HepG2 (cell line): ENCODE measurements at regions not wholly inside any gene's neighbourhood (a gene's known extent, or its start where the extent isn't known, plus 50 kb on each side); places are given as distances from the start of the nearest gene placed in this dataset.
A peak's percentile ranks its signal among the peaks of the same experiment; 100 is the strongest.

Experiments used
- ATAC-seq: fragments of 200-7000 bp; cut with Tn5 transposase; 3 replicates; pipeline ENCODE4 v1.9.1; 2020; ENCODE audit warnings: mild to moderate bottlenecking, moderate library complexity
- BruUV-seq: library from RNA; stranded (reverse); fragments of 400-500 nt; replicated peaks from 2 replicates; lab custom pipeline; 2021; lab: Mats Ljungman, UMichigan
- CTCF ChIA-PET: fragments of 300-600 bp; formaldehyde crosslinking; extraction: SDS; loops from one replicate; lab custom pipeline; 2021; ENCODE audit warnings: low total read pairs, inconsistent platforms, low intra/inter-chr PET ratio; lab: Yijun Ruan, JAX
- POLR2A ChIA-PET: fragments of 350-600 bp; sonication (Branson Sonifier 250); formaldehyde crosslinking; loops from one replicate; lab custom pipeline; 2020; ENCODE audit warnings: antibody characterized with exemption, inconsistent platforms; lab: Yijun Ruan, JAX
- DNase-seq: peaks from one replicate; pipeline ENCODE4 v3.0.0-alpha.2; 2015; ENCODE audit warnings: low spot score
- FAIRE-seq: peaks from 3 replicates; lab custom pipeline; 2011; peaks lifted over from hg19 to GRCh38; lab: Jason Lieb, UNC
- H2AFZ ChIP-seq: one replicate; pipeline ENCODE4 v1.6.1; 2011; ENCODE audit warnings: low read length, inconsistent platforms
- H3K27ac ChIP-seq: fragments of 300-600 bp; 3 replicates; pipeline ENCODE4 v1.8.0; 2011; ENCODE audit warnings: mixed run types, mild to moderate bottlenecking, mixed read lengths, low read length, inconsistent platforms; ENCODE audit not compliant: insufficient read depth; ENCODE audit errors: extremely low read length
- H3K27me3 ChIP-seq, 2 experiments: fragments of 200-600 bp in 1 of 2; 2 replicates in 1 of 2; 3 replicates in 1 of 2; pipeline versions ENCODE4 v1.6.0 to v1.8.0; 2011; ENCODE audit warnings: low read length in 2 of 2, mild to moderate bottlenecking in 2 of 2, moderate library complexity in 2 of 2, inconsistent platforms in 1 of 2; ENCODE audit not compliant: insufficient read depth in 2 of 2, control insufficient read depth in 1 of 2
- H3K36me3 ChIP-seq, 2 experiments: fragments of 200-600 bp in 1 of 2; replicated peaks in 1 of 2; 2 replicates in 1 of 2; 3 replicates in 1 of 2; pipeline versions ENCODE4 v1.5.1 to v1.8.0; 2011; ENCODE audit warnings: low read length in 2 of 2, inconsistent platforms in 1 of 2; ENCODE audit not compliant: insufficient read depth in 2 of 2, control insufficient read depth in 1 of 2
- H3K4me1 ChIP-seq: 2 replicates; pipeline ENCODE4 v1.5.1; 2012; ENCODE audit warnings: low read length, inconsistent platforms; ENCODE audit not compliant: insufficient read depth
- H3K4me2 ChIP-seq: 2 replicates; pipeline ENCODE4 v1.6.0; 2011; ENCODE audit warnings: low read depth, low read length, inconsistent platforms
- H3K4me3 ChIP-seq, 3 experiments: fragments of 200-600 bp in 1 of 3; sonication (generic), shearing (Covaris generic) in 1 of 3; replicated peaks in 1 of 3; 2 replicates each; pipeline ENCODE4 v1.5.1; 2011 to 2016; ENCODE audit warnings: low read length in 3 of 3, inconsistent platforms in 2 of 3, low read depth in 2 of 3, mild to moderate bottlenecking in 2 of 3, control low read depth in 1 of 3, mixed read lengths in 1 of 3; ENCODE audit not compliant: insufficient read depth in 1 of 3
- H3K79me2 ChIP-seq: one replicate; pipeline ENCODE4 v1.6.1; 2011; ENCODE audit warnings: low read length, inconsistent platforms; ENCODE audit not compliant: insufficient read depth
- H3K9ac ChIP-seq: 2 replicates; pipeline ENCODE4 v1.6.0; 2011; ENCODE audit warnings: mild to moderate bottlenecking, low read depth, low read length, inconsistent platforms; ENCODE audit not compliant: insufficient read depth
- H3K9me3 ChIP-seq: 2 replicates; pipeline ENCODE4 v1.5.1; 2012; ENCODE audit warnings: mild to moderate bottlenecking, low read length
- H4K20me1 ChIP-seq: 2 replicates; pipeline ENCODE4 v1.6.0; 2011; ENCODE audit warnings: inconsistent platforms, mild to moderate bottlenecking, low read length, moderate library complexity; ENCODE audit not compliant: insufficient read depth
- ATAD3A ChIP-seq: sonication (generic); formaldehyde crosslinking; IDR thresholded peaks from 2 replicates; pipeline ENCODE4 v1.4.0; 2020; ENCODE audit warnings: missing genetic modification reagents
- ATF3 ChIP-seq: sonication (generic); formaldehyde crosslinking; IDR thresholded peaks from 2 replicates; pipeline ENCODE4 v1.4.0; 2020; ENCODE audit warnings: missing genetic modification reagents
- ATF7-NPFF ChIP-seq: sonication (generic); formaldehyde crosslinking; IDR thresholded peaks from 2 replicates; pipeline ENCODE4 v1.8.1; 2023; ENCODE audit warnings: mild to moderate bottlenecking, low read depth, missing genetic modification reagents, moderate library complexity
- ESRRA ChIP-seq: sonication (generic); formaldehyde crosslinking; IDR thresholded peaks from 2 replicates; pipeline ENCODE4 v1.5.1; 2020; ENCODE audit warnings: mild to moderate bottlenecking, low read depth, missing genetic modification reagents
- FOSL2 ChIP-seq: sonication (generic); formaldehyde crosslinking; IDR thresholded peaks from 2 replicates; pipeline ENCODE4 v1.4.0; 2020; ENCODE audit warnings: missing genetic modification reagents
- FOXA3 ChIP-seq: IDR thresholded peaks from 2 replicates; pipeline ENCODE4 v1.6.1; 2016; ENCODE audit warnings: missing genetic modification reagents, missing compliant biosample characterization
- FOXP4 ChIP-seq: sonication (generic); formaldehyde crosslinking; IDR thresholded peaks from 2 replicates; pipeline ENCODE4 v1.4.0; 2020; ENCODE audit warnings: missing genetic modification reagents
- MATR3 ChIP-seq: sonication (generic); formaldehyde crosslinking; IDR thresholded peaks from 2 replicates; pipeline ENCODE4 v1.4.0; 2020; ENCODE audit warnings: missing genetic modification reagents
- NPAS2 ChIP-seq: sonication (generic); formaldehyde crosslinking; IDR thresholded peaks from 2 replicates; pipeline ENCODE4 v1.8.0; 2022; ENCODE audit warnings: mild to moderate bottlenecking, missing genetic modification reagents, borderline replicate concordance
- SAP130 ChIP-seq: IDR thresholded peaks from 2 replicates; pipeline ENCODE4 v1.6.1; 2016; ENCODE audit warnings: low read depth
- STAT5B ChIP-seq: sonication (generic); formaldehyde crosslinking; IDR thresholded peaks from 2 replicates; pipeline ENCODE4 v1.4.0; 2020; ENCODE audit warnings: missing genetic modification reagents
- TCF7 ChIP-seq: sonication (generic); IDR thresholded peaks from 2 replicates; pipeline ENCODE4 v1.6.1; 2016; ENCODE audit warnings: antibody characterized with exemption, low read depth
- ZMYM4 ChIP-seq: sonication (generic); formaldehyde crosslinking; IDR thresholded peaks from 2 replicates; pipeline ENCODE4 v1.8.1; 2023; ENCODE audit warnings: mild to moderate bottlenecking, missing genetic modification reagents
- ZNF101 ChIP-seq: sonication (generic); formaldehyde crosslinking; IDR thresholded peaks from 2 replicates; pipeline ENCODE4 v1.4.0; 2020; ENCODE audit warnings: mild to moderate bottlenecking, low read depth, missing genetic modification reagents, borderline replicate concordance
- ZNF30 ChIP-seq: sonication (generic); formaldehyde crosslinking; IDR thresholded peaks from 2 replicates; pipeline ENCODE4 v1.5.0; 2020; ENCODE audit warnings: mild to moderate bottlenecking, missing genetic modification reagents
- ZNF329 ChIP-seq: sonication (generic); formaldehyde crosslinking; IDR thresholded peaks from 2 replicates; pipeline ENCODE4 v1.9.0; 2021; ENCODE audit warnings: low read depth, mild to moderate bottlenecking, missing genetic modification reagents
- ZNF343 ChIP-seq: sonication (generic); formaldehyde crosslinking; IDR thresholded peaks from 2 replicates; pipeline ENCODE4 v1.4.0; 2020; ENCODE audit warnings: mild to moderate bottlenecking, missing genetic modification reagents
- ZNF543 ChIP-seq: sonication (generic); formaldehyde crosslinking; IDR thresholded peaks from 2 replicates; pipeline ENCODE4 v1.4.0; 2020; ENCODE audit warnings: mild to moderate bottlenecking, missing genetic modification reagents
- ZNF577 ChIP-seq: sonication (generic); formaldehyde crosslinking; IDR thresholded peaks from 2 replicates; pipeline ENCODE4 v1.4.0; 2020; ENCODE audit warnings: mild to moderate bottlenecking, low read depth, missing genetic modification reagents, borderline replicate concordance
- ZNF7 ChIP-seq: IDR thresholded peaks from 2 replicates; pipeline ENCODE4 v1.6.1; 2016; ENCODE audit warnings: missing biosample characterization, missing genetic modification reagents
- ZNF788 ChIP-seq: sonication (generic); formaldehyde crosslinking; IDR thresholded peaks from 2 replicates; pipeline ENCODE4 v1.5.0; 2020; ENCODE audit warnings: mild to moderate bottlenecking, missing genetic modification reagents, borderline replicate concordance
- ZSCAN5A ChIP-seq: sonication (generic); formaldehyde crosslinking; IDR thresholded peaks from 2 replicates; pipeline ENCODE4 v1.8.0; 2022; ENCODE audit warnings: mild to moderate bottlenecking, missing genetic modification reagents, borderline replicate concordance
- WGBS: methylation state at CpG from one replicate; pipeline ENCODE4 v1.1.6; 2017; ENCODE audit warnings: low lambda C conversion rate; 5-methylcytosine and 5-hydroxymethylcytosine counted together
- in situ Hi-C: cut with HindIII; loops from 2 replicates; pipeline ENCODE4 v1.10.0; 2017; ENCODE audit warnings: low pct_unique_long_range_greater_than_20kb; ENCODE audit not compliant: extremely low pct_ligation_motif_present
- intact Hi-C: fragments of 100-400 bp; cut with micrococcal nuclease; formaldehyde crosslinking; loops from one replicate; pipeline ENCODE4 v1.10.0; 2022; ENCODE audit not compliant: unreplicated experiment
- TF ChIP-seq, protein P1 (sequence below): sonication (generic); formaldehyde crosslinking; IDR thresholded peaks from 2 replicates; pipeline ENCODE4 v1.4.0; 2020; ENCODE audit warnings: mild to moderate bottlenecking, missing genetic modification reagents, borderline replicate concordance

DNA sequence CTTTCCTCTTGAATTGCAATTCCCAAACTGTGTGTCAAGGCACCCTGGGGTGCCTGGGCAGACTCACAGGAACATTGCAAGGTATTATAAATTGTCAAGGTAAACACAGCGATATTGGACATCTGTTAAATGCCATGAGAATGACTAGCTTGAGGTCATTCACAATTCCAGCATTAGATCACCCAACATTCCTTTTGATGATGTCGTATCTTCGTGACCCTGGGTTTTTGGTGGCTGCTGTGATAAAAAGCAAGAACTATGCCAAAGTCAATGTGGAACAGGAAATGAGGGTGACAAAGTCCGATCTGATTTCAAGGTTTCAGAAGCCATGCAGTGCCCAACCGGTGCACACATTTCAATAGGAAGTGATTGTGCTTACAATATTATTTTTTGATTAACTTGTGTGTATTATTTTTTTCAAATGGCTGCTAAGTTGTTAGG, 458.4 kb downstream of the MIAT start:
- FAIRE-seq, result no peak
- Histone ChIP-seq H3K27me3 (no peaks in the 10 kb centered on the region), H3K4me1 (peaks cover 28% of the 10 kb centered on the region), H3K36me3 (no peaks in the 10 kb centered on the region), H3K79me2 (no peaks in the 10 kb centered on the region), H3K27ac (no peak overlapping the region), H3K4me3 (no peak overlapping the region), H2AFZ (no peak overlapping the region), H3K4me2 (no peak overlapping the region), H3K9me3 (no peaks in the 10 kb centered on the region; the same call in 1 of the 2 replicates), H4K20me1 (no peaks in the 10 kb centered on the region), H3K9ac (no peak overlapping the region)
- DNase-seq, result peak; percentile 77
- ChIA-PET POLR2A (no interaction called here), CTCF (no interaction called here)
- WGBS, result 2% methylated on average over 5 of the region's 5 CpGs
- in situ Hi-C loops (no loop called here), intact Hi-C loops (no loop called here)
- ATAC-seq, result no peak; the same call in 2 of the 3 replicates
- BruUV-seq, result no TSS peak
- TF ChIP-seq ATF3 (CRISPR knock-in tag) (peak; percentile 80), MATR3 (CRISPR knock-in tag) (no peak), ZNF788 (CRISPR knock-in tag) (no peak), ZNF7 (no peak), NPAS2 (no peak), ZNF30 (CRISPR knock-in tag) (no peak), ATAD3A (no peak), ATF7-NPFF (CRISPR knock-in tag) (no peak), ZNF577 (CRISPR knock-in tag) (no peak), ZNF543 (no peak), ZNF329 (CRISPR knock-in tag) (no peak), ESRRA (CRISPR knock-in tag) (no peak), ZSCAN5A (CRISPR knock-in tag) (no peak), FOXA3 (CRISPR knock-in tag) (0 out of 2 replicates have a peak, but pooled peaks have one; percentile 15), ZNF101 (CRISPR knock-in tag) (no peak), FOSL2 (CRISPR knock-in tag) (peak; percentile 65), FOXP4 (no peak), SAP130 (no peak), ZNF343 (CRISPR knock-in tag) (no peak), STAT5B (CRISPR knock-in tag) (no peak), ZMYM4 (no peak), TCF7 (0 out of 2 replicates have a peak, but pooled peaks have one; percentile 14)
- TF ChIP-seq, protein P1, sequence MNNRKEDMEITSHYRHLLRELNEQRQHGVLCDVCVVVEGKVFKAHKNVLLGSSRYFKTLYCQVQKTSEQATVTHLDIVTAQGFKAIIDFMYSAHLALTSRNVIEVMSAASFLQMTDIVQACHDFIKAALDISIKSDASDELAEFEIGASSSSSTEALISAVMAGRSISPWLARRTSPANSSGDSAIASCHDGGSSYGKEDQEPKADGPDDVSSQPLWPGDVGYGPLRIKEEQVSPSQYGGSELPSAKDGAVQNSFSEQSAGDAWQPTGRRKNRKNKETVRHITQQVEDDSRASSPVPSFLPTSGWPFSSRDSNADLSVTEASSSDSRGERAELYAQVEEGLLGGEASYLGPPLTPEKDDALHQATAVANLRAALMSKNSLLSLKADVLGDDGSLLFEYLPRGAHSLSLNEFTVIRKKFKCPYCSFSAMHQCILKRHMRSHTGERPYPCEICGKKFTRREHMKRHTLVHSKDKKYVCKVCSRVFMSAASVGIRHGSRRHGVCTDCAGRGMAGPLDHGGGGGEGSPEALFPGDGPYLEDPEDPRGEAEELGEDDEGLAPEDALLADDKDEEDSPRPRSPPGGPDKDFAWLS (CRISPR knock-in tag), result no peak
